WTC11 (cell line): ENCODE measurements at regions not wholly inside any gene's neighbourhood (a gene's known extent, or its start where the extent isn't known, plus 50 kb on each side); places are given as distances from the start of the nearest gene placed in this dataset.

ENCODE experiments used
- ATAC-seq: fragments of 200-7000 bp; cut with Tn5 transposase; 2 replicates; pipeline ENCODE4 v1.10.0; 2021; ENCODE audit warnings: mild to moderate bottlenecking, moderate library complexity
- CTCF ChIA-PET: fragments of 300-600 bp; sonication (Branson Sonifier 250); formaldehyde crosslinking; loops from one replicate; lab custom pipeline; 2021; ENCODE audit warnings: antibody characterized with exemption; lab: Charles Lee
- POLR2A ChIA-PET: fragments of 350-600 bp; sonication (Branson Sonifier 250); formaldehyde crosslinking; loops from one replicate; lab custom pipeline; 2021; ENCODE audit warnings: antibody characterized with exemption; lab: Charles Lee
- DNase-seq: peaks from one replicate; pipeline ENCODE4 v3.0.0; 2021; ENCODE audit warnings: low spot score
- H3K27ac Mint-ChIP-seq: 2 replicates; pipeline ENCODE4 v1.8.0; 2021; ENCODE audit warnings: mixed read lengths
- H3K27me3 Mint-ChIP-seq: 2 replicates; pipeline ENCODE4 v1.8.0; 2021; ENCODE audit warnings: low read depth, mild to moderate bottlenecking, moderate library complexity, mixed read lengths
- H3K36me3 Mint-ChIP-seq: 2 replicates; pipeline ENCODE4 v1.8.0; 2021; ENCODE audit warnings: mixed read lengths
- H3K4me1 Mint-ChIP-seq: 2 replicates; pipeline ENCODE4 v1.8.0; 2022; ENCODE audit warnings: mixed read lengths
- H3K4me3 Mint-ChIP-seq: 2 replicates; pipeline ENCODE4 v1.8.0; 2021; ENCODE audit warnings: mild to moderate bottlenecking, moderate library complexity, mixed read lengths
- H3K9me3 Mint-ChIP-seq: 2 replicates; pipeline ENCODE4 v1.8.0; 2021; ENCODE audit warnings: mixed read lengths
- AR ChIP-seq: fragments of 250-450 bp; sonication (Bioruptor Pico); IDR thresholded peaks from 2 replicates; pipeline ENCODE4 v1.9.0; 2021; ENCODE audit warnings: mild to moderate bottlenecking
- CBFB ChIP-seq: sonication (generic); formaldehyde crosslinking; IDR thresholded peaks from 2 replicates; pipeline ENCODE4 v1.8.1; 2022; ENCODE audit warnings: mild to moderate bottlenecking, low read depth, missing genetic modification reagents
- CREB1 ChIP-seq: sonication (generic); formaldehyde crosslinking; IDR thresholded peaks from 2 replicates; pipeline ENCODE4 v1.8.0; 2023; ENCODE audit warnings: mild to moderate bottlenecking, missing genetic modification reagents
- E2F5 ChIP-seq: sonication (generic); formaldehyde crosslinking; IDR thresholded peaks from 2 replicates; pipeline ENCODE4 v1.8.1; 2022; ENCODE audit warnings: mild to moderate bottlenecking, moderate library complexity, missing genetic modification reagents
- ETV6 ChIP-seq: sonication (generic); formaldehyde crosslinking; IDR thresholded peaks from 2 replicates; pipeline ENCODE4 v1.8.1; 2022; ENCODE audit warnings: mild to moderate bottlenecking, missing genetic modification reagents
- FOXJ3 ChIP-seq: sonication (generic); formaldehyde crosslinking; IDR thresholded peaks from 2 replicates; pipeline ENCODE4 v1.9.0; 2021; ENCODE audit warnings: missing genetic modification reagents, mild to moderate bottlenecking, borderline replicate concordance
- MXD4 ChIP-seq: fragments of 250-450 bp; sonication (Bioruptor Pico); IDR thresholded peaks from 2 replicates; pipeline ENCODE4 v1.8.0; 2021; ENCODE audit warnings: mild to moderate bottlenecking, moderate library complexity, borderline replicate concordance
- NFATC4 ChIP-seq: fragments of 250-450 bp; sonication (Bioruptor Pico); IDR thresholded peaks from 2 replicates; pipeline ENCODE4 v1.9.0; 2021; ENCODE audit warnings: mild to moderate bottlenecking
- NR2C2 ChIP-seq: sonication (generic); formaldehyde crosslinking; IDR thresholded peaks from 2 replicates; pipeline ENCODE4 v1.8.0; 2022; ENCODE audit warnings: mild to moderate bottlenecking, missing genetic modification reagents
- OVOL2 ChIP-seq: fragments of 250-450 bp; sonication (Bioruptor Pico); IDR thresholded peaks from 2 replicates; pipeline ENCODE4 v1.9.0; 2021; ENCODE audit warnings: mild to moderate bottlenecking, borderline replicate concordance
- PRRX2 ChIP-seq: fragments of 250-450 bp; sonication (Bioruptor Pico); IDR thresholded peaks from 2 replicates; pipeline ENCODE4 v1.8.0; 2021; ENCODE audit warnings: mild to moderate bottlenecking
- SOX15 ChIP-seq: fragments of 250-450 bp; sonication (Bioruptor Pico); IDR thresholded peaks from 2 replicates; pipeline ENCODE4 v1.9.0; 2021; ENCODE audit warnings: mild to moderate bottlenecking
- TCF7 ChIP-seq: sonication (generic); formaldehyde crosslinking; IDR thresholded peaks from 2 replicates; pipeline ENCODE4 v1.8.0; 2022; ENCODE audit warnings: mild to moderate bottlenecking, low read depth, missing genetic modification reagents, moderate library complexity
- TP53 ChIP-seq: sonication (generic); formaldehyde crosslinking; IDR thresholded peaks from 2 replicates; pipeline ENCODE4 v1.8.1; 2023; ENCODE audit warnings: mild to moderate bottlenecking, missing genetic modification reagents
- ZBTB43 ChIP-seq: sonication (generic); formaldehyde crosslinking; IDR thresholded peaks from 2 replicates; pipeline ENCODE4 v1.8.1; 2023; ENCODE audit warnings: mild to moderate bottlenecking, missing genetic modification reagents
- ZMAT4 ChIP-seq: fragments of 250-450 bp; sonication (Bioruptor Pico); IDR thresholded peaks from 2 replicates; pipeline ENCODE4 v1.9.0; 2021; ENCODE audit warnings: mild to moderate bottlenecking
- ZNF121 ChIP-seq: sonication (generic); formaldehyde crosslinking; IDR thresholded peaks from 2 replicates; pipeline ENCODE4 v1.8.0; 2023; ENCODE audit warnings: missing genetic modification reagents
- ZNF219 ChIP-seq: sonication (generic); formaldehyde crosslinking; IDR thresholded peaks from 2 replicates; pipeline ENCODE4 v1.8.0; 2023; ENCODE audit warnings: missing genetic modification reagents, mild to moderate bottlenecking, borderline replicate concordance
- ZNF416 ChIP-seq: fragments of 250-450 bp; sonication (Bioruptor Pico); IDR thresholded peaks from 2 replicates; pipeline ENCODE4 v1.9.0; 2021; ENCODE audit warnings: mild to moderate bottlenecking, inconsistent platforms
- TF ChIP-seq, protein P1 (sequence below): fragments of 250-450 bp; sonication (Bioruptor Pico); IDR thresholded peaks from 2 replicates; pipeline ENCODE4 v1.8.0; 2021; ENCODE audit warnings: mild to moderate bottlenecking
- TF ChIP-seq, protein P2 (sequence below): sonication (generic); formaldehyde crosslinking; IDR thresholded peaks from 2 replicates; pipeline ENCODE4 v1.8.0; 2022; ENCODE audit warnings: mild to moderate bottlenecking, missing genetic modification reagents
- TF ChIP-seq, protein P3 (sequence below): sonication (generic); formaldehyde crosslinking; IDR thresholded peaks from 2 replicates; pipeline ENCODE4 v1.8.1; 2023; ENCODE audit warnings: mild to moderate bottlenecking, missing genetic modification reagents, moderate library complexity
- TF ChIP-seq, protein P4 (sequence below): sonication (generic); formaldehyde crosslinking; IDR thresholded peaks from 2 replicates; pipeline ENCODE4 v1.8.0; 2023; ENCODE audit warnings: missing genetic modification reagents

- TF ChIP-seq AR (CRISPR knock-in tag) (no peak), E2F5 (CRISPR knock-in tag) (no peak), PRRX2 (CRISPR knock-in tag) (no peak), CREB1 (CRISPR knock-in tag) (no peak), ZMAT4 (CRISPR knock-in tag) (no peak), OVOL2 (CRISPR knock-in tag) (no peak), FOXJ3 (CRISPR knock-in tag) (no peak)
- TF ChIP-seq, protein P1, sequence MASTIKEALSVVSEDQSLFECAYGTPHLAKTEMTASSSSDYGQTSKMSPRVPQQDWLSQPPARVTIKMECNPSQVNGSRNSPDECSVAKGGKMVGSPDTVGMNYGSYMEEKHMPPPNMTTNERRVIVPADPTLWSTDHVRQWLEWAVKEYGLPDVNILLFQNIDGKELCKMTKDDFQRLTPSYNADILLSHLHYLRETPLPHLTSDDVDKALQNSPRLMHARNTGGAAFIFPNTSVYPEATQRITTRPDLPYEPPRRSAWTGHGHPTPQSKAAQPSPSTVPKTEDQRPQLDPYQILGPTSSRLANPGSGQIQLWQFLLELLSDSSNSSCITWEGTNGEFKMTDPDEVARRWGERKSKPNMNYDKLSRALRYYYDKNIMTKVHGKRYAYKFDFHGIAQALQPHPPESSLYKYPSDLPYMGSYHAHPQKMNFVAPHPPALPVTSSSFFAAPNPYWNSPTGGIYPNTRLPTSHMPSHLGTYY (CRISPR knock-in tag), result no peak
- TF ChIP-seq, protein P2, sequence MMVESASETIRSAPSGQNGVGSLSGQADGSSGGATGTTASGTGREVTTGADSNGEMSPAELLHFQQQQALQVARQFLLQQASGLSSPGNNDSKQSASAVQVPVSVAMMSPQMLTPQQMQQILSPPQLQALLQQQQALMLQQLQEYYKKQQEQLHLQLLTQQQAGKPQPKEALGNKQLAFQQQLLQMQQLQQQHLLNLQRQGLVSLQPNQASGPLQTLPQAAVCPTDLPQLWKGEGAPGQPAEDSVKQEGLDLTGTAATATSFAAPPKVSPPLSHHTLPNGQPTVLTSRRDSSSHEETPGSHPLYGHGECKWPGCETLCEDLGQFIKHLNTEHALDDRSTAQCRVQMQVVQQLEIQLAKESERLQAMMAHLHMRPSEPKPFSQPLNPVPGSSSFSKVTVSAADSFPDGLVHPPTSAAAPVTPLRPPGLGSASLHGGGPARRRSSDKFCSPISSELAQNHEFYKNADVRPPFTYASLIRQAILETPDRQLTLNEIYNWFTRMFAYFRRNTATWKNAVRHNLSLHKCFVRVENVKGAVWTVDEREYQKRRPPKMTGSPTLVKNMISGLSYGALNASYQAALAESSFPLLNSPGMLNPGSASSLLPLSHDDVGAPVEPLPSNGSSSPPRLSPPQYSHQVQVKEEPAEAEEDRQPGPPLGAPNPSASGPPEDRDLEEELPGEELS, result no peak
- TF ChIP-seq, protein P3, sequence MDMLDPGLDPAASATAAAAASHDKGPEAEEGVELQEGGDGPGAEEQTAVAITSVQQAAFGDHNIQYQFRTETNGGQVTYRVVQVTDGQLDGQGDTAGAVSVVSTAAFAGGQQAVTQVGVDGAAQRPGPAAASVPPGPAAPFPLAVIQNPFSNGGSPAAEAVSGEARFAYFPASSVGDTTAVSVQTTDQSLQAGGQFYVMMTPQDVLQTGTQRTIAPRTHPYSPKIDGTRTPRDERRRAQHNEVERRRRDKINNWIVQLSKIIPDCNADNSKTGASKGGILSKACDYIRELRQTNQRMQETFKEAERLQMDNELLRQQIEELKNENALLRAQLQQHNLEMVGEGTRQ (CRISPR knock-in tag), result no peak
Measured at GRCh38 chr17:68141050-68141449, 105.5 kb downstream of the KPNA2 start (continued).

DNA sequence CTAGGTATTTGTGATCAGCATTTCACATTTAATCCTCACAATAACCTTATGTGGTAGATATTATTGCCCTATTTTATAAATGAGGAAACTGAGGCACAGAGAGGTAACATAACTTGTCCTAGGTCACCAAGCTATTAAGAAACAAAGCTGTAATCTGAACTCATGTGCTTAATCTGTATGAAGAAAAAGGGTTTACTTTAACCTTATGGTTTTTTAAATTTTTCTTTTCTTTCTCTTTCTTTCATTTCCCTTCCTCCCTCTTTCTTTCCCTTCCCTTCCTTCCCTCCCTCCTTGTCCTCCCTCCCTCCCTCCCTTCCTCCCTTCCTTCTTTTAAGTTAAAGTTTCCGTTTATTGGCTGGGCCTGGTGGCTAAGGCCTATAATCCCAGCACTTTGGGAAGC lies 105.2 kb upstream of the AMZ2 start:
- no peak for ATAC-seq
- no peak for TF ChIP-seq ZBTB43 (CRISPR knock-in tag)
- TF ChIP-seq E2F5 (CRISPR knock-in tag), result no peak
- no peak for TF ChIP-seq FOXJ3 (CRISPR knock-in tag)
- no peak for TF ChIP-seq NFATC4 (CRISPR knock-in tag)
- no peak for TF ChIP-seq ZNF219 (CRISPR knock-in tag)
- TF ChIP-seq ZNF121 (CRISPR knock-in tag), result no peak
- no peak for TF ChIP-seq SOX15 (CRISPR knock-in tag)
- no peak for TF ChIP-seq NR2C2
- TF ChIP-seq, protein P4, sequence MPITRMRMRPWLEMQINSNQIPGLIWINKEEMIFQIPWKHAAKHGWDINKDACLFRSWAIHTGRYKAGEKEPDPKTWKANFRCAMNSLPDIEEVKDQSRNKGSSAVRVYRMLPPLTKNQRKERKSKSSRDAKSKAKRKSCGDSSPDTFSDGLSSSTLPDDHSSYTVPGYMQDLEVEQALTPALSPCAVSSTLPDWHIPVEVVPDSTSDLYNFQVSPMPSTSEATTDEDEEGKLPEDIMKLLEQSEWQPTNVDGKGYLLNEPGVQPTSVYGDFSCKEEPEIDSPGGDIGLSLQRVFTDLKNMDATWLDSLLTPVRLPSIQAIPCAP (CRISPR knock-in tag), result no peak
- no peak for TF ChIP-seq MXD4 (CRISPR knock-in tag)
- no peak for TF ChIP-seq ZMAT4 (CRISPR knock-in tag)
- no peak for TF ChIP-seq ETV6 (CRISPR knock-in tag)
- no peak for TF ChIP-seq CBFB (CRISPR knock-in tag)
- no peak for TF ChIP-seq TCF7 (CRISPR knock-in tag)
- no peak for TF ChIP-seq ZNF416 (CRISPR knock-in tag)
- no peak for TF ChIP-seq TP53 (CRISPR knock-in tag)

More for the DNA sequence above, 105.2 kb upstream of the AMZ2 start:
- ChIA-PET CTCF (no interaction called here), POLR2A (no interaction called here)
- Mint-ChIP-seq H3K36me3 (no peaks in the 10 kb centered on the region), H3K9me3 (no peaks in the 10 kb centered on the region), H3K4me3 (no peak overlapping the region), H3K4me1 (no peaks in the 10 kb centered on the region), H3K27me3 (no peaks in the 10 kb centered on the region), H3K27ac (no peak overlapping the region)
- no peak for DNase-seq
